Endothelial cell of umbilical vein (primary cell): ENCODE measurements at regions not wholly inside any gene's neighbourhood (a gene's known extent, or its start where the extent isn't known, plus 50 kb on each side); places are given as distances from the start of the nearest gene placed in this dataset.

Experiments
- BruUV-seq: library from RNA; stranded (reverse); fragments of 400-500 nt; replicated peaks from 2 replicates; lab custom pipeline; 2021; lab: Mats Ljungman, UMichigan
- CTCF ChIA-PET: fragments of 300-600, 350-600 bp; sonication (Branson Sonifier 250); formaldehyde crosslinking; loops from one replicate; lab custom pipeline; 2021; ENCODE audit warnings: antibody characterized with exemption, inconsistent platforms; lab: Charles Lee
- POLR2A ChIA-PET: fragments of 300-600, 350-600 bp; sonication (Branson Sonifier 250); formaldehyde crosslinking; loops from one replicate; lab custom pipeline; 2021; ENCODE audit warnings: antibody characterized with exemption, inconsistent platforms; lab: Charles Lee
- DNase-seq: peaks from one replicate; pipeline ENCODE4 v3.0.0-alpha.2; 2011; ENCODE audit warnings: low read depth, low spot score
- FAIRE-seq: peaks from 2 replicates; lab custom pipeline; 2011; peaks lifted over from hg19 to GRCh38; lab: Jason Lieb, UNC
- H2AFZ ChIP-seq: 2 replicates; pipeline ENCODE4 v1.6.0; 2012; ENCODE audit warnings: low read depth, low read length, control low read depth, inconsistent platforms
- H3K27ac ChIP-seq: 2 replicates; pipeline ENCODE4 v1.5.1; 2011; ENCODE audit warnings: low read depth, mild to moderate bottlenecking, control low read depth, low read length, moderate library complexity; ENCODE audit not compliant: insufficient read depth
- H3K27me3 ChIP-seq, 2 experiments: 2 replicates each; pipeline versions ENCODE4 v1.6.0 to v1.6.1; 2011; ENCODE audit warnings: low read length in 2 of 2, mixed read lengths in 1 of 2; ENCODE audit not compliant: control insufficient read depth in 2 of 2, insufficient read depth in 2 of 2
- H3K36me3 ChIP-seq, 2 experiments: 2 replicates in 1 of 2; 3 replicates in 1 of 2; pipeline ENCODE4 v1.5.1; 2011; ENCODE audit warnings: low read length in 2 of 2, mild to moderate bottlenecking in 1 of 2, moderate library complexity in 1 of 2; ENCODE audit not compliant: control insufficient read depth in 2 of 2, insufficient read depth in 2 of 2; ENCODE audit errors: extremely low read depth in 1 of 2
- H3K4me1 ChIP-seq: 3 replicates; pipeline ENCODE4 v1.5.1; 2011; ENCODE audit warnings: mild to moderate bottlenecking, low read length; ENCODE audit not compliant: control insufficient read depth, insufficient read depth; ENCODE audit errors: extremely low read depth
- H3K4me2 ChIP-seq: 2 replicates; pipeline ENCODE4 v1.6.1; 2011; ENCODE audit warnings: low read length, control low read depth, mixed read lengths; ENCODE audit not compliant: insufficient read depth
- H3K4me3 ChIP-seq, 3 experiments: fragments of 200-600 bp in 1 of 3; sonication (generic), shearing (Covaris generic) in 1 of 3; replicated peaks in 1 of 3; 2 replicates each; pipeline ENCODE4 v1.5.1; 2011 to 2016; ENCODE audit warnings: control low read depth in 3 of 3, low read length in 3 of 3, mild to moderate bottlenecking in 2 of 3, inconsistent platforms in 1 of 3, low read depth in 1 of 3, moderate library complexity in 1 of 3; ENCODE audit not compliant: insufficient read depth in 1 of 3
- H3K79me2 ChIP-seq: 2 replicates; pipeline ENCODE4 v1.6.0; 2012; ENCODE audit warnings: low read length, inconsistent platforms; ENCODE audit not compliant: control insufficient read depth, insufficient read depth
- H3K9ac ChIP-seq: replicated peaks from 2 replicates; pipeline ENCODE3; 2011; ENCODE audit warnings: low read length, control low read depth; ENCODE audit not compliant: insufficient read depth; ENCODE audit errors: extremely low read depth
- H3K9me1 ChIP-seq: replicated peaks from 3 replicates; pipeline ENCODE4 v1.6.0; 2011; ENCODE audit warnings: mild to moderate bottlenecking, low read length; ENCODE audit not compliant: control insufficient read depth, insufficient read depth; ENCODE audit errors: extremely low read depth
- H3K9me3 ChIP-seq: replicated peaks from 2 replicates; pipeline ENCODE4 v1.5.1; 2012; ENCODE audit warnings: low read length, inconsistent platforms; ENCODE audit not compliant: control insufficient read depth, insufficient read depth
- H4K20me1 ChIP-seq: replicated peaks from 2 replicates; pipeline ENCODE3; 2011; ENCODE audit warnings: mild to moderate bottlenecking, low read length; ENCODE audit not compliant: control insufficient read depth, insufficient read depth; ENCODE audit errors: extremely low read depth
- CTCF ChIP-seq, 2 donors: IDR thresholded peaks; 1 replicate in 1 of 2; 2 replicates in 1 of 2; pipeline ENCODE4 v1.5.1; 2011; ENCODE audit warnings: low read length in 2 of 2, mild to moderate bottlenecking in 2 of 2, moderate library complexity in 2 of 2, control low read depth in 1 of 2, inconsistent platforms in 1 of 2, low read depth in 1 of 2; ENCODE audit not compliant: insufficient read depth in 1 of 2; ENCODE audit errors: extremely low read depth in 1 of 2
- EZH2 ChIP-seq: IDR thresholded peaks from 2 replicates; pipeline ENCODE4 v1.6.1; 2012; ENCODE audit warnings: borderline replicate concordance, low read depth, mild to moderate bottlenecking, moderate library complexity, low read length, inconsistent platforms; ENCODE audit not compliant: severe bottlenecking
- FOS ChIP-seq: IDR thresholded peaks from 2 replicates; pipeline ENCODE4 v1.6.1; 2011; ENCODE audit warnings: mild to moderate bottlenecking, low read length, moderate library complexity, borderline replicate concordance; ENCODE audit not compliant: insufficient read depth
- GATA2 ChIP-seq: IDR thresholded peaks from 2 replicates; pipeline ENCODE4 v1.7.0; 2011; ENCODE audit warnings: low read depth, mild to moderate bottlenecking, moderate library complexity, mixed read lengths, low read length; ENCODE audit not compliant: insufficient read length, insufficient read depth
- JUN ChIP-seq: IDR thresholded peaks from 2 replicates; pipeline ENCODE4 v1.6.1; 2011; ENCODE audit warnings: borderline replicate concordance, low read depth; ENCODE audit not compliant: insufficient read length, insufficient read depth
- MAX ChIP-seq: IDR thresholded peaks from 2 replicates; pipeline ENCODE4 v1.6.1; 2011; ENCODE audit not compliant: insufficient read depth, insufficient read length
- MYC ChIP-seq: IDR thresholded peaks from one replicate; pipeline ENCODE4 v1.6.1; 2011; ENCODE audit warnings: mild to moderate bottlenecking, low read depth, low read length
- POLR2A ChIP-seq: IDR thresholded peaks from 2 replicates; pipeline ENCODE4 v1.6.1; 2012; ENCODE audit warnings: low read depth, mild to moderate bottlenecking, control low read depth, low read length
- POLR2AphosphoS5 ChIP-seq: IDR thresholded peaks from 2 replicates; pipeline ENCODE4 v1.6.1; 2012; ENCODE audit warnings: low read depth, mild to moderate bottlenecking, control low read depth, low read length, moderate library complexity; ENCODE audit not compliant: insufficient read depth
- dilution Hi-C: fragments of 300-500 bp; cut with MboI; formaldehyde crosslinking; loops from one replicate; pipeline ENCODE4 v1.15.0; 2019; ENCODE audit warnings: low sequenced_read_pairs; ENCODE audit not compliant: extremely low pct_ligation_motif_present
- intact Hi-C: fragments of 100-400 bp; cut with micrococcal nuclease; formaldehyde crosslinking; loops from one replicate; pipeline ENCODE4 v1.10.0; 2022

- ChIA-PET POLR2A (no interaction called here), CTCF (no interaction called here)
- Histone ChIP-seq H3K9me1 (no peaks in the 10 kb centered on the region), H3K36me3 (no peaks in the 10 kb centered on the region), H2AFZ (no peak overlapping the region), H3K4me3 (no peak overlapping the region), H3K27ac (no peak overlapping the region), H3K27me3 (no peaks in the 10 kb centered on the region), H4K20me1 (no peaks in the 10 kb centered on the region), H3K9ac (no peak overlapping the region), H3K79me2 (no peaks in the 10 kb centered on the region), H3K4me2 (no peak overlapping the region), H3K9me3 (peaks cover 2% of the 10 kb centered on the region), H3K4me1 (no peaks in the 10 kb centered on the region)
- DNase-seq (no peak), FAIRE-seq (no peak)
- intact Hi-C loops: no loop called here
- dilution Hi-C loops: no loop called here
- BruUV-seq: no TSS peak
- no peak for TF ChIP-seq CTCF (IDR thresholded peaks at IDR 0.05; ENCODE audit: extremely low read depth in 1 of 2, insufficient read depth in 1 of 2, low read depth in 1 of 2, low read length in 2 of 2)
Measured at GRCh38 chr16:17565605-17566004, 94.8 kb upstream of the XYLT1 start.

- Histone ChIP-seq H3K79me2 (no peaks in the 10 kb centered on the region), H4K20me1 (no peaks in the 10 kb centered on the region), H3K9me1 (no peaks in the 10 kb centered on the region), H2AFZ (no peak overlapping the region), H3K4me3 (no peak overlapping the region), H3K27ac (no peak overlapping the region), H3K4me2 (no peak overlapping the region), H3K27me3 (no peaks in the 10 kb centered on the region), H3K9me3 (peaks cover 2% of the 10 kb centered on the region), H3K4me1 (no peaks in the 10 kb centered on the region), H3K9ac (no peak overlapping the region), H3K36me3 (no peaks in the 10 kb centered on the region)
- BruUV-seq: no TSS peak
- ChIA-PET POLR2A (no interaction called here), CTCF (no interaction called here)
- intact Hi-C loops: no loop called here
- dilution Hi-C loops: no loop called here
- DNase-seq (no peak), FAIRE-seq (no peak)
- no peak for TF ChIP-seq POLR2A
- TF ChIP-seq CTCF (IDR thresholded peaks at IDR 0.05; ENCODE audit: extremely low read depth in 1 of 2, insufficient read depth in 1 of 2, low read depth in 1 of 2, low read length in 2 of 2): no peak
- no peak for TF ChIP-seq EZH2
- no peak for TF ChIP-seq JUN
- no peak for TF ChIP-seq GATA2
- TF ChIP-seq FOS: no peak
- no peak for TF ChIP-seq MYC
- no peak for TF ChIP-seq MAX
- TF ChIP-seq POLR2AphosphoS5: no peak
Measured at GRCh38 chr16:17564856-17565255, 94.1 kb upstream of the XYLT1 start.
